HL-60/S4 treated with phorbol 12-myristate 13-acetate at 8.2 ng/mL for 4 days and 3 days (cell line): ENCODE measurements at regions not wholly inside any gene's neighbourhood (a gene's known extent, or its start where the extent isn't known, plus 50 kb on each side); places are given as distances from the start of the nearest gene placed in this dataset.

ENCODE experiments used
- in situ Hi-C: fragments of 300-500 bp; cut with MboI; formaldehyde crosslinking; loops from 2 replicates; pipeline ENCODE4 v1.15.0; 2022; ENCODE audit warnings: low sequenced_read_pairs

DNA sequence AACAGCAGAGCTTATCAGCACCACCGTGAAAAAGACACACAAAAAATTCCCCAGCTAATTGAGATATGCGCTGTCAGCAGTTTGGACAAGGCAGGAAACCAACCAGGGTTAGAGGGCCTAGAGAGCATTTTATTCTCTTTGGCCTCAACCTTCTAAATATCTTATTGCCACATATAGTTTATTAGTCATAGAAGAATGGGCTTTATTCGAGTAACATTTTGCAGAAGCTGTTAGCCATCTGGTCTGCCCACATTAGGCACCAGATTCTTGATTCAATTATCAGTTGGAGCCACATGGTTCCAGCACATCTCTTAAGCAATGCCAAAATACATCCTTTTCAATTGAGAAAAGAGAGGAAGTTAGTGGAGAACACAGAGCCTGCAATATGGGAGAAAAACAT lies 109.9 kb upstream of the CXADR start:
- in situ Hi-C loops, result no loop called here

DNA sequence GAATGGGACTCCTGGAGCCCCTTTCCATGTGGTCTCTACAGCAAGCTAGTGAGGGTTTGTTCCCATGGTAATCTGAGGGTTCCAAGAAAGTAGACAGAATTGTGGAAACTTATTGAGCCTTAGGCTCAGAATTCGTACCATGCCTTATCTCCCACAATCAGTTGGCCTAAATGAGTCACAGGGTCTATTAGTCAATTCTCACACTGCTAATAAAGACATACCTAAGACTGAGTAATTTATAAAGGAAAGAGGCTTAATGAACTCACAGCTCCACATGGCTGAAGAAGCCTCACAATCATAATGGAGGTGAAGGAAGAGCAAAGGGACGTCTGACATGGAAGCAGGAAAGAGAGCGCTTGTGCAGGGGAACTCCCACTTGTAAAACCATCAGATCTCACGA lies 106.6 kb upstream of the CXADR start:
- in situ Hi-C loops, result no loop called here

DNA sequence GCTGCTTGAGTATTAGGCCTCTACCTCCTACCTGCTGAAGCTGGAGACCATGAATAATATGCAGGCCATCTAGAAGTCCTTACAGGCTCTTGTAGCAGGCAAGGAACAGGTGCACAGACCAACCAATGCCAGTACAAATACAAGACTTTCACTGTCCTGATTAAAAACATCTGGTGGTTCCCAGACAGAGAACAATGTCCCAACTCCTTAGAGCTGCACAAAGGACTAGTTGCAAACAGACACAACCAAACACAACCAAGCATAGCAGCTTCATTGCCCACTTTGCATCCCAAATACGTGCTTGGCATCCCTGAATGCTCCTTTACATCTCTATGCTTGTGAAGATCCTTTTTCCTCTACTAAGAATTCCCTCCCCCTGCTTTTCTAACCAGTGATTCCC lies 98.1 kb upstream of the CXADR start:
- in situ Hi-C loops, result no loop called here

DNA sequence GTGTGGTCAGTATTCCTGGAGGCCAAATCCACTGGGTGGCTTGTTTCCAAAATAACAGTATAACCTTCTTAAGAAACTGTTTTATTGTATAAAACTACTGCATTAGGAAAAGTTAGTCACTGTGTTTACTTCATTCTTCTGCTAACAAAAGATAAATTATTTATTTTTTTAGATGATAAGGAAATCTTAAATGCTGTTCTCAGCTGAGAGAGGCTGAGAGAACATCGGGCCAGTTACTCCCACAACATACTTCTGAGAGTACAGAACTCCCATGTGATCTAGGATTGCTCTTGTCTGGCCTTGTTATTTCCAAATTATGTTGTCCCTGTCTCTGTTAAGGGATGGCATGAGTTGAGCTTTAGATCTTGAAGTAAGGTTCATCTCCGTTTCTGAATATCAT lies 96.7 kb upstream of the CXADR start:
- in situ Hi-C loops, result no loop called here

DNA sequence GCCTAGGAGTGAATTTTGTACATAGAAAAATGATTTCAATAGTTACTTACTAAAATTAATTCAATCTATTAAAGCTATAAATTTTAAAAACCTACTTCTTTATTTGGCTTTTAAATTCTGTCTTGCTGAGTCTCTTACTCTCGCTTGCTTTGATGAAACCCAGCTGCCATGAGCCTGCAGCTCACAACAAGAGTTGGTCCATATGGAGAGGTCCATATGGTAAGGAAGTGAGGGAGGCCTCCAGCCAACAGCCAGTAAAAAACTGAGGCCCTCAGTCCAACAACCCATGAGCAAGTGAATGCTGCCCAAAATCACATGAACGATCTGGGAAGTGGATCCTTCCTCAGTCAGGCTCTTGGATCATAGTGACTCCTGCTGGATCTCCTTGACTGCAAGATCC lies 89.9 kb upstream of the CXADR start:
- in situ Hi-C loops, result no loop called here

DNA sequence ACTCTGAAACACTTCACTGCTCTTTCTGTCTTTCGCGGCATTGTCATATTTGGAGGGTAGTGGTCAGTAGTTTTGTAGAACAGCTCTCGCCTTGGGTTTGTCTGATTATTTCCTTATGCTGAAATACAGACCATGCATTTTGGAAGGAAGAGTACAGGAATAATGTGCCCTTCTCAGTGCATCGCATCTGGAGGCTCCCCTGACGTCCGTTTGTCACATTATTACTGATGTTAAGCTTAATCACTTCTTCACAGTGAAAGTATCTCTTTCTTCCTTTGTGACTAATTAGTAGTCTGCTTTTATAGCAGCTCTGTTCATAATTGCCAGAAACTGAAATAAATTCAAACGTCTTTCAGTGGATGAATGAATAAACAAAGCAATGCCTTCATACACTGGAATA lies 85.7 kb upstream of the CXADR start:
- in situ Hi-C loops, result no loop called here

DNA sequence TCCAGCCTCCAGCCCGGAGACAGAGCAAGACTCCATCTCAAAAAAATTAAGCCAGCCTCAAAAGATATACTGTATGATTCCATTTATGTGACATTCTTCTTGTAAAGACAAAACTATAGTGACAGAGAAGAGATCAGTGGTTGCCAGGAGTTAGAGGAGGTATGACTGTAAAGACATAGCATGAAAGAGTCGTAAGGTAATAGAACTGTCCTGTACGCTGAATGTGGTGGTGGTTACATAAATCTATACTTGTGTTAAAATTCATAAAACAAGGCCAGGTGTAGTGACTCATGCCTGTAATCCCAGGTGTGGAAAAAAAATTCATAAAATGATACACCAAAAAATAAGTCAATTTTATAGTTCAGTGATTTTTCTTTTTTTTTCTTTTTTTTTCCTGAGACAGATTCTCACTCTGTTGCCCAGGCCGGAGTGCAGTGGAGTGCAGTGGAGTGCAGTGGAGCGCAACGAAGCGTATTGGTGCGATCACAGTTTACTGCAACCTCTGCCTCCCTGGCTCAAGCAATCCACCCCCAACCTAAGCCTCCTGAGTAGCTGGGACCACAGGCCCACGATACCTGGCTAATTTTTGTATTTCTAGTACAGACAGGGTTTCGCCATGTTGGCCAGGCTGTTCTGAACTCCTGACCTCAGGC lies 84.9 kb upstream of the CXADR start:
- in situ Hi-C loops, result no loop called here

DNA sequence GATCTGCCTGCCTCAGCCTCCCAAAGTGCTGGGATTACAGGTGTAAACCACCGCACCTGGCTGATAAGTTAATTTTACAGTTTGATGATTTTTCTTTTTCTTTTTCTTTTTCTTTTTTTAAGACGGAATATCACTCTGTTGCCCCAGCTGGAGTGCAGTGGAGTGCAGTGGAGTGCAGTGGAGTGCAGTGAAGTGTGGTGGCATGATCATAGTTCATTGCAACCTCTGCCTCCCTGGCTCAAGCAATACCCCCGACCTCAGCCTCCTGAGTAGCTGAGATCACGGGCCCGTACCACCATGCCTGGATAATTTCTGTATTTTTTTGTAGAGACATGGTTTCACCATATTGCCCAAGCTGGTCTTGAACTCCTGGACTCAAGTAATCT lies 84.4 kb upstream of the CXADR start:
- in situ Hi-C loops, result no loop called here

DNA sequence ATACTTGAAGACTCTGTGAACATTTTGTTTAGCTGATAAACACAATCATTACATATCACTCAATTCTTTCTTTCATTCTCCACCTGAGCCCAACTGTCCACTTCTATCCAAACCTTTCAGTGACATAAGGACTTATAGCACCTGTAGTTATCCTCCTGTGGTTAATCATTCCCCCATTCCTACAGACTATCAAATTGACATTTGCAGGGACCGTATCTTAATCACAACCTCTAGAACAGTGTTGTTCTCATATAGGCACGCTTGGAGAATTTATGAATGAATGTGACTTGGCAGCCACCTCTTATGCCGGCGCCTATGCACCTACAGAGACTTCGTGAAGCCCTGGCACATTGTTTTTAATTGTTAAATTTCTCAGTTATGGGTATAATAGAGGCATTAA lies 83.9 kb upstream of the CXADR start:
- in situ Hi-C loops, result no loop called here

DNA sequence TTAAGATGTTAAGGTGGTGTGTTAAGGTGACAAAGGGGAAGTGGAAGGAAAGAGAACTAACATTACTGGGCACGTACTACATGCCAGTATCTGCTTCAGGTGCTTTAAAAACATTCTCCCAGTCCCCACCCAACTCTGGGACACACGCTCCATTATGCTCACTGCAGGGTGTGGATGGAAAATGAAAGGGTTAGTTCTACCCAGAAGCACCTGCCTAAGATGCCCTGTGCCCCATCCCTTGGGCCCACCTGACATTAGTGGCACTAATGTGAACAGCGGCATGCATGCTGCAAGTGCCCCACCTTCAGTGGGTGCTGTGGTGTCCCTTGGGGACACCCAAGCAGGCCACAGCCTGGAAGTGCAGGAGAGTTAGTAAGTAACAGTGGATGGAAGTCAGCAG lies 82.9 kb upstream of the CXADR start:
- in situ Hi-C loops, result no loop called here

DNA sequence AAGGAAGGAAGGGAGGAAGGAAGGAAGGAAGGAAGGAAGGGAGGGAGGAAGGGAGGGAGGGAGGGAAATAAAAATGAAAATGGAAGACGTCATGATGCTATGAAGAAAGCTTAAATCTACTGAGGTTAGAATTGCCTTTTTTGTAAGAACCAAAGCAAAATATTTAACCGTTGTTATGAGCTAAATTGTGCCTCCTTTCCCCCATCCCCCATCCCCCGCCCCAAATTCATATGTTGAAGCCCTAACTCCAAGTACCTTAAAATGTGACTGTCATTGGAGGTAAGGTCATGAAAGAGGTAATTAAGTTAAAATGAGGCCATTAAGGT lies 80.1 kb upstream of the CXADR start:
- in situ Hi-C loops, result no loop called here

DNA sequence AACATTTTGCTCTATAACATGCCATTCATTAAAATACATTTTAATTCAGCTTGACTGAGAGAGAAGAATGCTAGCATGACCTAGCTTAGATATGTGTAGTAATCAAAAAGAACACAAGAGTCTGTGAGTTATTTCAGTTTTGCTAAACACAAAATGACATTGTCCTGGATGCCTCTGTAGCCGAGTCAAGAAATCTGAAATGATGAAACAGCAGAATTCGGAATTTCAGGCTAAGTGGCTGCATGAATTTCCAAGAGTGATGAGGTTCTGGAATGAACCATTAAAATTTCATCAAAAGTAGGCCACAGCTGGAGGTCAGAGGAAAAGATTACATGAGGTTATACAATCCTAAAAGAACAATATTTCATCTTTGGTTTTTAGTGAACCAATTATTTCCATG lies 79.1 kb upstream of the CXADR start:
- in situ Hi-C loops, result no loop called here

DNA sequence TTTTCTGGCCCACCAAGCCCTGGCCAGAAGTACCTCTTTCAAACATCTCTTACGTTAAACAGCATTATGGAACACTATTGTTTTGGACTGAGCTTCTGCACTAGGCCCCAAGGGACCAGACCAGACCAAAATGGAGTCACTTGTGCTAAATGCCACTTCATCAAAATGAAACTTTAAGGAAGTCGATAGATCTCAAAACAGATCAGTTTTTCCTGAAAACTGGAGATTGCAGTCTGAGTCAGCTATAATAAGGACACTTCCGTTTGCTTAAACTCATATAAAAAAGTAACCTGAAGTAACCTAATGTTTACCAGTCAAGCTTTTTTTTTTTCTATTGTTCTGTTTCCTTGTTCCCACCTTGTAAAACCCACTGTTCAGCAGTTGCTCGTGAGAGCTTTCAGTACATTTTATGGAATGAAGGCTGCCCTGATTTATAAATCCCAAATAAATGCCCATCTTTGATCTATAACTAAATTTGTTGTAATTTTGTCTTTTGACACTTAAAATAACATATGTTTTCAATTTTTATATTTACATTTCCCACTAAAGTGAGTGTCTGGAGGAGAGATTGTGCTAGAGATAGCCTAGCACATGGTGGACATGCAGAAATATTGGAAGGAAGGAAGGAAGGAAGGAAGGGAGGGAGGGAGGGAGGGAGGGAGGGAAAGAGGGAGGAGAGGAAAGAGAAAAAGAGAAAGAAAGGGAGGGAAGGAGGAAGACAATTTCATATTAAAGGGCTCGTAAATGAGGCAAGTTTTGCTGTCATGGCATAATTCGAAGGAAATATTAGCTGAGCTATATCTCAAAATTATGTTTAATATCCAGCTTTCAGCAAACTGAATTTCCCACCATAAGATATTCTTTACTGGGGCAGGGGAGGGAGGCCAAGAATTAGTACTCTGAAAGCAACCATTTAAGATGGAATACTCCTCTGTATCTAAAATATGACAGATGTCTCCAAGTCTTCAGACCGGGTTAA lies 77.0 kb upstream of the CXADR start:
- in situ Hi-C loops, result no loop called here

DNA sequence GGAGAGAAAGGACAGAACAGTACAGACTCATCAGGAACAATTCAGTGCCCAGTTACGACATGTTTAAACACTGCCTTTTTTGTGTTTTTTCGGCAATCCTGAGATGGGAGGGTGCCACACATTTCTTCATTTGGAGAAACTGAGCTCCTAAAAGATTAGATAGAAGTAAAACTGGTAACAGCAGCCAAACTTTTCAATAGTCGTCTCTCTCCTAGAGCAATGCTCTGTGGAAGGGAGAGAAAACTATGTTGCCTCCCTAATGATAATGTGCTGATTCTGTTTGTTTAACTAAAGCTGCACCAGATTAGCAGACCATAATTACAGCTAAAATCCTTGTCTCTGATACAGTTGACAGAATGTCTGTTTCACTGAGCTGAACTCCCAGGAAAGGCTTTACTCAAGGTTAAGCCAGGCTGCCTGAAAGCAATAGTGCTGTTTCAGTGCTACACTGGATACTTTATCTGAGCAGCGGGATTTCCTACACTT lies 76.2 kb upstream of the CXADR start:
- in situ Hi-C loops, result no loop called here

DNA sequence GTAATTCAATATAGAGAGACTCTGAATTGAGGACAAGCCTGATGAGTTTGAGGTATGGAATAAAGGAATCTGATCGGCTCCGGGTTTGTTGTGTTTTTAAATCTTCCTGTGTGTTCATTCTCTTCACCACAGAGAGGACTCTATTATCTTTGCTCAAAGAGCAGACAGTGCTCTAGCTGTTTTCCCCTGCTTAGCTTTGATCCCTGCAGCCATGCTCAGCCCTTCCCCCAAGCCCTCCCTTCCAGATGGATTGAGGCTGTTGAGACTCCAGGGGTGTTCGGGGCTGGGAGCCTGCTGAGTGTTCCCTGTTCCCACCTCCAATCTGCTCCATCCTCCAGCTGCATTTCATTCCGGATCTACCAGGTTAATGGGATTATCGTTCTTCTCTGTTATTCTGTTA lies 74.2 kb upstream of the CXADR start:
- in situ Hi-C loops, result no loop called here

DNA sequence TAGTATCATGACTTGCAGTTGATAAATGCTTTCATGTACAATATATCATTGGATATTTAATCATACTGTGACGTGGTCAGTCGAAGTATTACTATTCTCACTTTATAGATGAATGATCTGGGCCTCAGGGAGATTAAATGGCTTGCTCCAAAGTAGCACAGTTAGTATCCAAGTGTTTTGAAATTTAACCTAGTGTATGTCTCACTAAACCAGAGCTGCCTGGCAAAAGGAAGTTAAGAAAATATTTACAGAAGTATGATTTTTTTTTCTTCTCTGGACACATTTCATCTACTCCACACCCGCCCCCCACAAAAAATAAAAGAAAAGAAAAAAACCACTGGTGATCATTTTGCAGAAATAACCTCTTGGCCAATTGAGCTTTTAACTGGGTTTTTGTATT lies 71.9 kb upstream of the CXADR start:
- in situ Hi-C loops, result no loop called here

DNA sequence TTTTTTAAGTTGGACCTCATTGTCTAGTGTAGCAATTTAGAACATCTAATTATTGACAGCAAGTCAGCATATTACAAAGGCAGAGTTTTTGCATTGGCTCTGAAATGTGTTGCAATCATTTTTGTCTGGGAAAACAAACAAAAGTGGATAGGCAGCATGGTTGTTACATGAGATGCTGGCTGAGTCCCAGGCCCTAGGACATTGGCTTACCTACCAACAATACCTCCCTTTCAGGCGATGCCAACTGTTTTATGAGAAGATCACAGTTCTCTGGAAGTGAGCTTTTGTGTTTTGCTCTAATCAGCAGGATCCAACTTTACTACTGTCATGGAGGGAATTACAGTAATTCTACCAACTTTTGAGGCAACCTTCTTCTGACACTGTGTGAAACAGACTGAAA lies 71.5 kb upstream of the CXADR start:
- in situ Hi-C loops, result no loop called here

DNA sequence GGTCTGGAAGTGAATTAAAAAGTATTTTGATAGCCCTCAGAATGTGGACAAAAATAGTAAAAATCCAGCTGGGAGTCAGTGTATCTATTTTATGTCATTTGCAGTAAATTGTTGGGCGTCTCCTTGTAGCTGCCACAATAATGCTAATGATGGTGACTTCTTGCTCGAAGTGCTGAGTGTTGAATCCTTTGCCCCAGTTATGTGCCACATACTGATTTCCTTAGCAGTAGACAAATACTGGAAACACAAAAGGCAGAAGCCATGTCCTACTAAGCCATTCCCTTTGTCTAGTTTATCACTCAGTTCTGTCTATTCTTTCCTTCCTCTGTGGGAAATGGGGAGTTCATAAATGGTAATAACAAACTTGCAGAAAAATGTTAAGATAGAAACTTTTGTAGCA lies 70.7 kb upstream of the CXADR start:
- in situ Hi-C loops, result no loop called here

DNA sequence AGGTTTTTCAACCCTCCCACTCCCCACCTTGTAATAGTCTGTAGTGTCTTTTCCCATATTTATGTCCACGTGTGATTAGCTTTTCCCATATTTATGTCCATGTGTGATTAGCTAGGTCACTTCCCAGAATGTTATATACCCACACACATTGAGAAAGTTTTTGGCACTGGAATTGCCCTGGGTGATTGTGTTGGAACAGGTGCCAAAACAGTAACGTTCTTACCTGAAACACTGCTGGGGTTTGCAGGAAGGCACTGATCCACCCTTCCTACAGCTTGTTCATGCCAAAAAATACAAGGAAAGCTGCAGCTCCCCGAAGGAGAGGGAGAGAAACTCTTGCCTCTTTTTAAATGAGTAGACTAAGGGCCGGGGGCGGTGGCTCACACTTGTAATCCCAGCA lies 68.0 kb upstream of the CXADR start:
- in situ Hi-C loops, result no loop called here

DNA sequence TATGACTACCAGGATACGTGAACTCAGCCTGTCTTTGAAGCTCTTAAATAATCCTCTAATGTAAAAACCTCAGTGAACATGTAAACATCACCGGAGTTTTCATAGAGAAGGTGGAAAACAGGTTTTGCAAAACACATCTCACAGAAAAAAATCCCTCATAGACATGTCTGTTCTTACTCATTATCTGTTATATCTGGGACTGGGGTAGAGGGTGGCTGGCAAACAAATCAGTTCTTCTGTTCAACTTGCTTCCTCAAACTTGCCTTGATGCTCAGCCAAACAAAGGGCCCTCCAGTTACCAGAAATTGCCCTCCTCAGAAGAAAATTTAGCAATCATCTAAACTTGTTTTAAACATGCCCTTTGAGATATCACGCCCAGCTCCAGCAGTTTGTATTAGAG lies 66.1 kb upstream of the CXADR start:
- in situ Hi-C loops, result no loop called here

DNA sequence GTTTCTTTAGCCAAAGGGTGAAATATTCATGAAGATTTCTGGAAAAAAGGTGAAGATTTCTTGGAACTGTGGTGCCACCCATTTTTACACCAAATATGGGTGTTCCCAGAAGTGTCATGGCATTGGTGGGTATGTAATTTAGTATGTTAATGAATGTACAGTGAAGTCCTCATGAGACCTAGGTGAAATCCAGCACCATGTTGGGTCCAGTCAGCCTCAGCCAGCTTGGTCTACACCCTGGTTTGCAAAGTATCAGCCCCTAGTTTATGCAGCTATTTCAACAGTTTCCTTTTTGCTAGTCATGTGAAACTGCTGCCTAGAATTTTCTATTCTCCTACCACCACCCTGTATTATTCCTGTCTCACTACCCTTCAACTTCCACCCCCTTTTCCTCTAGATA lies 63.1 kb upstream of the CXADR start:
- in situ Hi-C loops, result no loop called here

DNA sequence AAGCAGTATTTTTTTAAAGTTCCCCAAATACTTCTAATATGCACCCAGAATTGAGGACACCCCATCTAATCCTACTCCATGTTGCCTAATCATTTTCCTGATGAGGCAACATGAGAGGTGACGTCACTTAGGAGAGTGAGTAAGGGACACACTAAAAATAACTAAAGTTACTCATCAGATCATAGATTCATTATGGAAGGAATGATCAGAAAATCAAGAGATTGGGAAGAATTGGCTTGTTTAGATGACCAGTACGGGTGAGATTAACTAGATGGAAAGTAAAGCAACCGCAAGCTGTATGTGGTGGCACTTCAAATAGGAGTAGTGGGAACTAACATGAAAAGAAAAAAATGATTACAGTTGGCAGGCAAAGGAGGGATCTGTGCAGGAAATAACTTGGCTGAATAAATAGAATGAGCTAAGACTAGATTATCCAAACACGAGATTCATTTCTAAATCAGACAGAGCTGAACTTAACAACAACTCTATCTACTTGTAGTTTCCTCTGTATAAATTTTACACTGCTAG lies 61.4 kb upstream of the CXADR start:
- in situ Hi-C loops, result no loop called here
